22Rv1 (cell line): ENCODE measurements at regions not wholly inside any gene's neighbourhood (a gene's known extent, or its start where the extent isn't known, plus 50 kb on each side); places are given as distances from the start of the nearest gene placed in this dataset.

ENCODE experiments used
- H3K27ac ChIP-seq: fragments of 450-650 bp; 2 replicates; pipeline ENCODE4 v1.5.1; 2017
- ZFX ChIP-seq: fragments of 450-650 bp; IDR thresholded peaks from 2 replicates; pipeline ENCODE4 v1.6.1; 2017; ENCODE audit warnings: antibody characterized with exemption, borderline replicate concordance
- TF ChIP-seq, protein P1 (sequence below): fragments of 450-650 bp; IDR thresholded peaks from 2 replicates; pipeline ENCODE4 v1.5.1; 2017; ENCODE audit warnings: mild to moderate bottlenecking

DNA sequence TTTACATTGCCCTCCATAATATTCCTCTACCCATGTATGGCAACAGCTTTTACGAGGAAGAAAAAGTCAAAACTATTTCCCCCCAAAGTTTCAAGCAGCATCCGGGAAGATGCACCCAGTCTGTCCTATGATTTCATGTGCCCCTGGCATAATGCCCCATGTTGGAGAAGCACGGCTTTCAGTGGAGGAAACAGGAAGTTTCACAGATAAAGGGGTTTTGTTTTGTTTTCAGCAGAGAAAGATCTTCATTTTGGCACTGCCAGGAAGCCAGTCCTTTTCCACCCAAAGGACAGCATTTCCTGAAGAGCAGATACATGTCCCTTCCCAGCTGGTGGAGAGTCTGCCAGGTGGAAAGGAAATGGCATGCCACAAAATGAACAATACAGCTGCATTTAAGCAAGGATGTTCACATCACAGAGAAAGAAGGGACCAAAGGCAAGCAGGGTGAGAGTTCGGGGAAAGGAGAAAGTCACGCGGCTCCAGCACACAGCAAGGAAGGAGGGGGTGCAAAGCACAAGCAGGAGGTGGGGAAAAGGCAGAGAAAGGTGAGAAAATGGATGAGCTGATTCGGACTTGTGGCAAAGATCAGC lies 95.3 kb upstream of the HIVEP3 start:
- H3K27ac ChIP-seq = no peak overlapping the region
- TF ChIP-seq, protein P1, sequence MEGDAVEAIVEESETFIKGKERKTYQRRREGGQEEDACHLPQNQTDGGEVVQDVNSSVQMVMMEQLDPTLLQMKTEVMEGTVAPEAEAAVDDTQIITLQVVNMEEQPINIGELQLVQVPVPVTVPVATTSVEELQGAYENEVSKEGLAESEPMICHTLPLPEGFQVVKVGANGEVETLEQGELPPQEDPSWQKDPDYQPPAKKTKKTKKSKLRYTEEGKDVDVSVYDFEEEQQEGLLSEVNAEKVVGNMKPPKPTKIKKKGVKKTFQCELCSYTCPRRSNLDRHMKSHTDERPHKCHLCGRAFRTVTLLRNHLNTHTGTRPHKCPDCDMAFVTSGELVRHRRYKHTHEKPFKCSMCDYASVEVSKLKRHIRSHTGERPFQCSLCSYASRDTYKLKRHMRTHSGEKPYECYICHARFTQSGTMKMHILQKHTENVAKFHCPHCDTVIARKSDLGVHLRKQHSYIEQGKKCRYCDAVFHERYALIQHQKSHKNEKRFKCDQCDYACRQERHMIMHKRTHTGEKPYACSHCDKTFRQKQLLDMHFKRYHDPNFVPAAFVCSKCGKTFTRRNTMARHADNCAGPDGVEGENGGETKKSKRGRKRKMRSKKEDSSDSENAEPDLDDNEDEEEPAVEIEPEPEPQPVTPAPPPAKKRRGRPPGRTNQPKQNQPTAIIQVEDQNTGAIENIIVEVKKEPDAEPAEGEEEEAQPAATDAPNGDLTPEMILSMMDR = no peak
- no peak for TF ChIP-seq ZFX

DNA sequence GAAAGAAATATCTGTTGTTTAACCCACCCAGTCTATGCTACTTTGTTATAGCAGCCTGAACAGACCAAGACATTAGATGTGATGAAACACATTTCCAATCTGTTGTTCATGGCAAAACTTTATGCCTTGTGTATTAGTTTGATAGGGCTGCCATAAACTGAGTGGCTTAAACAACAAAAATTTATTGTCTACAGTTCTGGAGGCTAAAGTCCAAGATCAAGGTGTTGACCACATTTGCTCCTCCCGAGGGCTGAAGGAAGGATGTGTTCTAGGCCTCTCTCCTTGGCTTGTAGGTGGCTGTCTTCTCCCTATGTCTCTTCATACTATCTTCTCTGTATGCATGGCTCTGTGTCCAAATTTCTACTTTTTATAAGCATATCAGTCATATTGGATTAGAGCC lies 94.1 kb upstream of the HIVEP3 start:
- H3K27ac ChIP-seq = no peak overlapping the region
- TF ChIP-seq, protein P1 = no peak
- no peak for TF ChIP-seq ZFX

DNA sequence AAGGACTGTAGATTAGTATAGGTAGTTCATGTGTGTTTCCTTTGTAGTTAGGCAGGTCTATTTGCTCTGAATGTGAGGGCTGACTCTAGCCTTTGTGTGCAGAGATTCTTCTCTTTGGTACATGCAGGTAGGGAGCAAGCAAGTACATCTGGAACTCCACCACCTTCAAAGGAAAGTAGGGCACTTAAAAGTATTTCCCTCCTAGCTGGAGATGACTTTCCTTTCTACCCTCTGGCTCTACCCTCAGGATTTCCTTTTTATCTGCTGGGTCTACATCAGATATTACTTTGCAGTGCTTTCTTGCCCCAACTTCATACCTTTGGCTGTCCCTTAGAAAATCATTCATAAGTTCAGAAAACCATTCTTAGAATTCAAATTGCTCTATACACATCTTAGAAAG lies 91.7 kb upstream of the HIVEP3 start:
- no peak overlapping the region for H3K27ac ChIP-seq
- TF ChIP-seq, protein P1 = no peak
- no peak for TF ChIP-seq ZFX

DNA sequence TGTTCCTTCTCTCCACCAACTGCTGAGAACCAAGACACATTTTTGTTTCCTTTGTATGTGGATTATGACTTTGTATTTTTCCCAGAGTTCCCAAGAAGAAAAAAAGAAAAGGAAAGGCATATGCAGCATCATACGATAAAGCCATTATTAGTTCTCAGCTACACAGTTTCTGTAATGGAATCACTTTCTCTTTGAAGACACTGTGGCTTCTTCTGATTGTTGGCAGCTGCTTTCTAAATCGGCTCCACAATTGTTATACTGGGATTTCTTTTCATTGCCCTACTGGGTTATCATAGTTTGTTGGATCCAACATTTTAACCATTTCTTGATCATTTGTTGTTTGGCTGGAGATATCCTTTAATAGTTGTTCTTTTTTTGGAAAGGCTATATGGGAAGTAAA lies 89.5 kb upstream of the HIVEP3 start:
- H3K27ac ChIP-seq = no peak overlapping the region
- no peak for TF ChIP-seq ZFX
- TF ChIP-seq, protein P1 = no peak

DNA sequence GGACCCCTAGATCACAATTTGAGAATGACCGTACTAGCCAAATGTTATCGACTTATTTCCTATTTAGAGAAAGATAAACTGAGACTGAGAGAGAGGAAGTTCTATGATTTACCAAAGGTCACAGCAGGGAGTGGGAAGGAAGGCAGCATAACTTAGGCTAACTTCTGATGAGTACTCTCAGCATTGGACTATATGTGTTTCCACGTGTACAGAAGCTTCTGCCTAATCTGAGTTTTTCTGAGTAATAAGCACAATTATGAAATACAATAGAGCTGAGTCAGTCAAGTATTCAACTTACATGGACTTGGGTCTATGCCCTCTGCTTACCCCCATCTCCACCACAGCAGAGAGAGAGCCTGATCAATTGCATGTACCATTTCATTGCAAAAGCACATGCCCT lies 88.1 kb upstream of the HIVEP3 start:
- no peak overlapping the region for H3K27ac ChIP-seq
- no peak for TF ChIP-seq ZFX

DNA sequence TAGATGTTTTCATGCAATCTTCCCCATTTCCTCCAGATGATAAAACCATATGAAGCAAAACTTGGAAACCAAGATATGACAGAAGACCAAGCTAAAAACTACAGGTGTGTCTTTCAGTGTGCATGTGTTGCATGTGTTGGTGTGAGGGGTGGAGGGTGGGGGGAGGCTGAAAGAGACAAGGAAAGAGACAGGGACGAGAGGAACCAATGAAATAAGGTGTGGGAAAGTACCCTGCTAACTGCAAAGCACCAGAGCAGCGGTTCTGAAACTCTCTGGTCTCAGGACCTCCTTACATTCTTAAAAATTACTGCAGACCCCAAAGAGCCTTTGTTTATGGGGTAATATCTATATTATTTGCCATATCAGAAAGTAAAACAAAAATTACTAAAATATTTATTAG lies 87.4 kb upstream of the HIVEP3 start:
- no peak for TF ChIP-seq ZFX
- TF ChIP-seq, protein P1 = no peak
- no peak overlapping the region for H3K27ac ChIP-seq

DNA sequence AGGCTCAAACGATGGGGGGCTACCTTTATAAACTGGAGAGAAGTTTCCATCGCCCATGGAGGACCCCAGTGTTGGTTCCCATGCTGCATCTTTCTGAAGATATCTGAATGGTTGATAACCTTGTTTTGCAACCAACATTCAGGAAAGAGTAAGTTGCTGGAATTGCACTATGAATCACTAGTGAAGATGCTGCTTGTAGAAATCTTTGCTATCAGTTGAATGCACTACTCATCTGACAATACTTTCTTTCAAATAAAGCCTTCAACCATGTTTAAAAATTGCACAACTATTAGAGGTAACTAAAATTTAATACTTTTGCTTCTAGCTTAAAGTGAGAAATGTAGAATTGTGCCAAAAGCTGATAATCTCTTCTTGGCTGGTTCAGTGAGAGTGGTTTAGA lies 86.8 kb upstream of the HIVEP3 start:
- H3K27ac ChIP-seq = no peak overlapping the region

More for the DNA sequence above, 86.8 kb upstream of the HIVEP3 start:
- TF ChIP-seq ZFX = no peak
- TF ChIP-seq, protein P1 = no peak
